ENCODE measurements at regions not wholly inside any gene's neighbourhood (a gene's known extent, or its start where the extent isn't known, plus 50 kb on each side); places are given as distances from the start of the nearest gene placed in this dataset.
"Not testable (repeated sequence)": the region's sequence is repeated elsewhere in the genome, so short reads cannot be mapped to it uniquely, and the experiment has no call there.

GRCh38 chr7:69228212-69228811, 370.0 kb upstream of the AUTS2 start:
- Histone ChIP-seq H3K4me3 (ENCODE audit: low read length in 2 of 2) (no peak overlapping the region), H3K9me3 (ENCODE audit: control insufficient read depth in 2 of 2, insufficient read depth in 1 of 2, low read length in 1 of 2) (no peaks in the 10 kb centered on the region), H3K27ac (ENCODE audit: low read depth in 1 of 2, low read length in 1 of 2) (no peak overlapping the region), H3K27me3 (ENCODE audit: control insufficient read depth in 2 of 2, insufficient read depth in 1 of 2, low read length in 1 of 2) (peaks cover 0 to 13% of the 10 kb centered on the region in 2 donors), H3K36me3 (ENCODE audit: control insufficient read depth in 2 of 2, insufficient read depth in 2 of 2, low read length in 1 of 2) (no peaks in the 10 kb centered on the region), H3K4me1 (ENCODE audit: control insufficient read depth in 2 of 2, insufficient read depth in 2 of 2, low read length in 2 of 2) (no peaks in the 10 kb centered on the region)
- no peak for DNase-seq (ENCODE audit: low read depth in 6 of 9, low spot score in 9 of 9)
- WGBS: 94% methylated on average over 5 of the region's 5 CpGs

DNA sequence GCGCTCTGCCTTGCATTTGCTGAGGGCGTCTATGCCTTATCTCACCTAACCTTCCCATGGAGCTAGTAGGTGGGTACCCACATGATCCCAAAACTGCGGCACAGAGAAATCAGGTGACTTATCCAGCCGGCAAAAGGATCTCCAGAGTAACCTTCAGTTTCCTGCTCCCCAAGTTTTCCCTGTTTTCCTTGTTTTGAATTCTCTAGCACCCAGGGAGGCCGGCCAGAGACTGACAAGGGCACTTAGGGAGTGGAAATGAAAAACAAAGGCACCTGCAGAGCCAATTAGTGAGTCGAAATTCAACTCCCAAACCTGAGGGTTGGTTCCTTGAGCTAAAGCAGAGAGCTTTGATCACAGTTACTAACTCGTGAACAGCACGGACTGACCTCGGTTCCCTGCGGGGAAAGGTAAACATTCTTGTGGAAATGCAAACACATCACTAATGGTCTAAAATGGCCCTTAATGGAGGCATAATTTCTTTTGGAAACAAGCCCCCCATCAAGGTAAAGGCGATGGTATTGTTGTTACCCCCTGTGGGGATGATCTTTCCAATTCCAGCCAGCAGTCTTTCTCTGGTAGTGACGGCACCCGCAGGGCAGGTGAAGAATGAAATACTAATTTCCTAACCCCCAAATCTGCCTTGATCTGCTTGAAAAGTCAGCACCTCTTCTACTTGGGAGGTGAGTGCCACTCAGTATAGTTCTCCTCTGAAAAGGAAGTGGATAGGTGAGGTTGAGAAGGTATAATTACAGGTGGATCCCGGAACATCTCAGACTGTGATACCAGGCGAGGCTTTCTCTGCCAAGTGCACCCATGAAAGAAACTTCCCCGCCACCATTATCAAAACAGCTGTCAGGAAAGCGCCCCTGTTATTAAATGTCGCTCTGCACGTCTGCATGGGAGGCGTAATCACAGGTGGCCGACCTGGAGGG, 365.6 kb upstream of the AUTS2 start:
- H3K36me3 ChIP-seq (ENCODE audit: control insufficient read depth in 2 of 2, insufficient read depth in 2 of 2, low read length in 1 of 2): no peaks in the 10 kb centered on the region
- DNase-seq (ENCODE audit: low read depth in 6 of 9, low spot score in 9 of 9): no peak
- WGBS: 50% methylated on average over 21 of the region's 21 CpGs

GRCh38 chr7:69237541-69237940, 360.7 kb upstream of the AUTS2 start:
- no peaks in the 10 kb centered on the region for H3K36me3 ChIP-seq (ENCODE audit: control insufficient read depth in 2 of 2, insufficient read depth in 2 of 2, low read length in 1 of 2)
- no peaks in the 10 kb centered on the region for H3K4me1 ChIP-seq (ENCODE audit: control insufficient read depth in 2 of 2, insufficient read depth in 2 of 2, low read length in 2 of 2)
- no peak overlapping the region for H3K4me3 ChIP-seq (ENCODE audit: low read length in 2 of 2)
- DNase-seq (ENCODE audit: low read depth in 6 of 9, low spot score in 9 of 9): no peak
- H3K27ac ChIP-seq (ENCODE audit: low read depth in 1 of 2, low read length in 1 of 2): no peak overlapping the region
- H3K9me3 ChIP-seq (ENCODE audit: control insufficient read depth in 2 of 2, insufficient read depth in 1 of 2, low read length in 1 of 2): no peaks in the 10 kb centered on the region
- peaks cover 0 to 9% of the 10 kb centered on the region in 2 donors for H3K27me3 ChIP-seq (ENCODE audit: control insufficient read depth in 2 of 2, insufficient read depth in 1 of 2, low read length in 1 of 2)
- WGBS: 93% methylated on average over 8 of the region's 8 CpGs

More for the DNA sequence above, 365.6 kb upstream of the AUTS2 start:
- Histone ChIP-seq H3K27me3 (ENCODE audit: control insufficient read depth in 2 of 2, insufficient read depth in 1 of 2, low read length in 1 of 2) (peaks cover 0 to 15% of the 10 kb centered on the region in 2 donors), H3K9me3 (ENCODE audit: control insufficient read depth in 2 of 2, insufficient read depth in 1 of 2, low read length in 1 of 2) (no peaks in the 10 kb centered on the region), H3K4me3 (ENCODE audit: low read length in 2 of 2) (no peak overlapping the region), H3K27ac (ENCODE audit: low read depth in 1 of 2, low read length in 1 of 2) (no peak overlapping the region), H3K4me1 (ENCODE audit: control insufficient read depth in 2 of 2, insufficient read depth in 2 of 2, low read length in 2 of 2) (no peaks in the 10 kb centered on the region)

DNA sequence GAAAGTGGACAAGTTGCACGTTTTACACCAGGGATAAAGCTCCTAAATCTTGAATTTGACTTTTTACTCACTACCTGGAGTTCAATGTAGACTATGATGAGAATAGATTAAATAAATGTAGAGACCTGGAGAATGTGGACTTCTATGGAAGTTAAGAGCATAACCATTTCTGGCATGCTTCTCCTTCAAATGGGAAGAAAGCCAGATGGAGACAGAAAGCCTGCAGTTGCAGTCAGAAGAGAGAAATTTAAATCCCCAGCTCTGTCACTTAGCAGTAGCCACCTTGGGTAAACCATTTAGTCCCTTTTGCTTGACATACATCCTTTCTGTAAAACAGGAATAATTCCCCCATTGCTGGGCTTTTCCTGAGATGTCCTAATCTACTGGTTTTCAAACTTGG, 355.3 kb upstream of the AUTS2 start:
- H3K4me3 ChIP-seq (ENCODE audit: low read length in 2 of 2): no peak overlapping the region
- no peaks in the 10 kb centered on the region for H3K27me3 ChIP-seq (ENCODE audit: control insufficient read depth in 2 of 2, insufficient read depth in 1 of 2, low read length in 1 of 2)
- H3K27ac ChIP-seq (ENCODE audit: low read depth in 1 of 2, low read length in 1 of 2): no peak overlapping the region
- WGBS: 84% methylated on average over 1 of the region's 1 CpG
- no peaks in the 10 kb centered on the region for H3K4me1 ChIP-seq (ENCODE audit: control insufficient read depth in 2 of 2, insufficient read depth in 2 of 2, low read length in 2 of 2)
- no peak for DNase-seq (ENCODE audit: low read depth in 6 of 9, low spot score in 9 of 9)
- H3K36me3 ChIP-seq (ENCODE audit: control insufficient read depth in 2 of 2, insufficient read depth in 2 of 2, low read length in 1 of 2): no peaks in the 10 kb centered on the region
- no peaks in the 10 kb centered on the region for H3K9me3 ChIP-seq (ENCODE audit: control insufficient read depth in 2 of 2, insufficient read depth in 1 of 2, low read length in 1 of 2)

DNA sequence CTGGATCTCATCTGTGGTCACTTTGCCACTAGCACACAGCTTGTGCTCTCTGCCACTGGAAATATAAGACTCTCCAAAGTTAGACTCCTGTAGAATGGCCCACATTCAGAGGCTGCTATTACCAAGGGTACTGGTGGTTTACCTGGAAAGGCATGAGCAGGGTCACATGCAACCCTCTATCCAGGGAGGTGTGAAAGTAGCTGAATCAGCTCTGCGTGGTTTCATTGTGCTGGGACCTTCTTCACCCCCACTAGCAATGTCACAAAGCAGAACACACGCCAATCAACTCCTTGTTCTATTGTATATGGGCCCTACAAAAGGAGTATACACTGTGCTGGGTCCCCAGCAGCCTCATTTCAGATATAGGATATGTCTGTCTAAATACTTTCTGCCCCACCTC, 353.6 kb upstream of the AUTS2 start:
- no peaks in the 10 kb centered on the region for H3K36me3 ChIP-seq (ENCODE audit: control insufficient read depth in 2 of 2, insufficient read depth in 2 of 2, low read length in 1 of 2)
- H3K27ac ChIP-seq (ENCODE audit: low read depth in 1 of 2, low read length in 1 of 2): no peak overlapping the region
- H3K27me3 ChIP-seq (ENCODE audit: control insufficient read depth in 2 of 2, insufficient read depth in 1 of 2, low read length in 1 of 2): no peaks in the 10 kb centered on the region
- H3K4me1 ChIP-seq (ENCODE audit: control insufficient read depth in 2 of 2, insufficient read depth in 2 of 2, low read length in 2 of 2): no peaks in the 10 kb centered on the region
- no peak for DNase-seq (ENCODE audit: low read depth in 6 of 9, low spot score in 9 of 9)
- no peak overlapping the region for H3K4me3 ChIP-seq (ENCODE audit: low read length in 2 of 2)
- 88% methylated on average over 2 of the region's 2 CpGs for WGBS
- no peaks in the 10 kb centered on the region for H3K9me3 ChIP-seq (ENCODE audit: control insufficient read depth in 2 of 2, insufficient read depth in 1 of 2, low read length in 1 of 2)

DNA sequence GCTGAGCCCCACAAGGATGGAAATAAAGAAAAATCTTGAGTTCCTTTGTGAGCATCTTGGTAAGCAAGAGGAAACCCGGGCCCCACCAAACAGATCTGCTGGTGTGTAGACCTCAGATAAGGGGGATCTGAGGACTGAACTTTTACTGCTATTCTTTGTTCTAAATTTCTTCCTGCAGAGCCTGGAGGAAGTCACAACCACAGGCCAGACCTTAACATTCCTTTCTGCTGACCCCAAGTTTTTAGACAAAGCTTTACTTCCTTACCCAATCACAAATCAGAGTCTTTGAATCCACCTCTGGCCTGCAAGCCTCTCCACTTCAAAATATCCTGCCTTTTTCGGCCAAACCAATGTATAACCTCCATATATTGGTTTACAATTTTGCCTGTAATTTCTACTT, 352.6 kb upstream of the AUTS2 start:
- H3K27ac ChIP-seq (ENCODE audit: low read depth in 1 of 2, low read length in 1 of 2): no peak overlapping the region
- no peak overlapping the region for H3K4me3 ChIP-seq (ENCODE audit: low read length in 2 of 2)
- WGBS: 10% methylated on average over 2 of the region's 2 CpGs
- H3K36me3 ChIP-seq (ENCODE audit: control insufficient read depth in 2 of 2, insufficient read depth in 2 of 2, low read length in 1 of 2): no peaks in the 10 kb centered on the region
- DNase-seq (ENCODE audit: low read depth in 6 of 9, low spot score in 9 of 9): no peak
- H3K4me1 ChIP-seq (ENCODE audit: control insufficient read depth in 2 of 2, insufficient read depth in 2 of 2, low read length in 2 of 2): no peaks in the 10 kb centered on the region
- no peaks in the 10 kb centered on the region for H3K27me3 ChIP-seq (ENCODE audit: control insufficient read depth in 2 of 2, insufficient read depth in 1 of 2, low read length in 1 of 2)
- no peaks in the 10 kb centered on the region for H3K9me3 ChIP-seq (ENCODE audit: control insufficient read depth in 2 of 2, insufficient read depth in 1 of 2, low read length in 1 of 2)

GRCh38 chr7:69246758-69247157, 351.5 kb upstream of the AUTS2 start:
- H3K9me3 ChIP-seq (ENCODE audit: control insufficient read depth in 2 of 2, insufficient read depth in 1 of 2, low read length in 1 of 2): no peaks in the 10 kb centered on the region
- no peaks in the 10 kb centered on the region for H3K36me3 ChIP-seq (ENCODE audit: control insufficient read depth in 2 of 2, insufficient read depth in 2 of 2, low read length in 1 of 2)
- H3K27ac ChIP-seq (ENCODE audit: low read depth in 1 of 2, low read length in 1 of 2): no peak overlapping the region
- no peaks in the 10 kb centered on the region for H3K27me3 ChIP-seq (ENCODE audit: control insufficient read depth in 2 of 2, insufficient read depth in 1 of 2, low read length in 1 of 2)
- H3K4me3 ChIP-seq (ENCODE audit: low read length in 2 of 2): no peak overlapping the region
- no peak for DNase-seq (ENCODE audit: low read depth in 6 of 9, low spot score in 9 of 9)
- 89% methylated on average over 3 of the region's 3 CpGs for WGBS
- no peaks in the 10 kb centered on the region for H3K4me1 ChIP-seq (ENCODE audit: control insufficient read depth in 2 of 2, insufficient read depth in 2 of 2, low read length in 2 of 2)

DNA sequence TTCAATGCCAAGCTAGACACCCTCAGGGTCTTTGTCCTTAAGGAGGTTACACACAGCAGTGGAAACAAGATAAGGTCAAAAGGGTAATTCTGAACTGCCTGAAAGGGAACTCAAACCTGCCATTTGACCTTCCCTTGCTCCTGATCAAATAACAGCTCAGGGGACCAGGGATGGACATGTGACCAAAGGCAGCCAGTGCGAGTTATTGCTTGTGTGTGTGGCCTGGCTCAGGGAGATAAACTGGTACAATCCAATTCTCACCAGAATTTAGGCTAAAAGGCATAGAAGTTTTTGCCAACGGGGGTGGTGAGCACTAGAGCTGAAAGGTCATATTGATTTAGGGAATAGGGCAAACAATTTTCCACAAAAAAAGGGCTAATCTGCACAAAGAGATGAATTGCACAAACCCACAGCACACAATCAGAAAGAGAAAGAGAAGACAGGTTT, 349.9 kb upstream of the AUTS2 start:
- DNase-seq (ENCODE audit: low read depth in 6 of 9, low spot score in 9 of 9); H3K27ac ChIP-seq (ENCODE audit: low read depth in 1 of 2, low read length in 1 of 2); H3K36me3 ChIP-seq (ENCODE audit: control insufficient read depth in 2 of 2, insufficient read depth in 2 of 2, low read length in 1 of 2); H3K4me1 ChIP-seq (ENCODE audit: control insufficient read depth in 2 of 2, insufficient read depth in 2 of 2, low read length in 2 of 2); H3K4me3 ChIP-seq (ENCODE audit: low read length in 2 of 2); H3K9me3 ChIP-seq (ENCODE audit: control insufficient read depth in 2 of 2, insufficient read depth in 1 of 2, low read length in 1 of 2); H3K27me3 ChIP-seq (ENCODE audit: control insufficient read depth in 2 of 2, insufficient read depth in 1 of 2, low read length in 1 of 2): not testable (repeated sequence)
- 84% methylated on average over 2 of the region's 2 CpGs for WGBS

DNA sequence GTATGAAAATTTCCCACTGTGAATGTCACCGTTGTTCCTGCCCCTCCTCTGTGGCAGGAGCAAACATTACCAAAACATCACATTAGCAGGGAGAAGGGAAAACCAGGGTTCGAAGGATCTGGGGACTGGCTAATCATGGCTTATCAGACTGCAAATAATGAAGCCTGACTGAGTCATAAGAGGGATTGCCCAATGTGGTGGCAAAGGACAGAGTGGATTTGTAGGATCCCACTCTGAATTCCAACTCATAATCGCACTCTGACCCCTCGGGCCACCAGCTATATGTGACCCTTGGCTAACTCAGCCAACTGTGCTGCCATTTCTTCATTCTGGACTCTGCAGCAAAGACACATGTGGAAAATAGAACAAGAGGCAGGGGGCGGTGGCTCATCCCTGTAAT, 347.3 kb upstream of the AUTS2 start:
- WGBS: 97% methylated on average over 5 of the region's 5 CpGs
- no peaks in the 10 kb centered on the region for H3K27me3 ChIP-seq (ENCODE audit: control insufficient read depth in 2 of 2, insufficient read depth in 1 of 2, low read length in 1 of 2)

More for the DNA sequence above, 347.3 kb upstream of the AUTS2 start:
- Histone ChIP-seq H3K4me3 (ENCODE audit: low read length in 2 of 2) (no peak overlapping the region), H3K4me1 (ENCODE audit: control insufficient read depth in 2 of 2, insufficient read depth in 2 of 2, low read length in 2 of 2) (no peaks in the 10 kb centered on the region), H3K36me3 (ENCODE audit: control insufficient read depth in 2 of 2, insufficient read depth in 2 of 2, low read length in 1 of 2) (no peaks in the 10 kb centered on the region), H3K9me3 (ENCODE audit: control insufficient read depth in 2 of 2, insufficient read depth in 1 of 2, low read length in 1 of 2) (no peaks in the 10 kb centered on the region), H3K27ac (ENCODE audit: low read depth in 1 of 2, low read length in 1 of 2) (no peak overlapping the region)
- DNase-seq (ENCODE audit: low read depth in 6 of 9, low spot score in 9 of 9): no peak

All from thymus (tissue), 11 donors.